ENCODE measurements at regions not wholly inside any gene's neighbourhood (a gene's known extent, or its start where the extent isn't known, plus 50 kb on each side); places are given as distances from the start of the nearest gene placed in this dataset.
"Not testable (repeated sequence)": the region's sequence is repeated elsewhere in the genome, so short reads cannot be mapped to it uniquely, and the experiment has no call there.

- peak; percentile 8 for DNase-seq
Observed at GRCh38 chr18:77373730-77374445, 124.2 kb downstream of the GALR1 start.

GRCh38 chr18:77374446-77374805, 124.8 kb downstream of the GALR1 start:
- no peak for DNase-seq

- peak; percentile 58 for DNase-seq
Observed at GRCh38 chr18:77376043-77376732, 126.5 kb downstream of the GALR1 start.

GRCh38 chr18:77376733-77377094, 127.1 kb downstream of the GALR1 start:
- DNase-seq: no peak

GRCh38 chr18:77377813-77378212, 128.2 kb downstream of the GALR1 start:
- DNase-seq: no peak

- DNase-seq: no peak
Observed at GRCh38 chr18:77379976-77380509, 130.4 kb downstream of the GALR1 start.

GRCh38 chr18:77380695-77381094, 131.0 kb downstream of the GALR1 start:
- no peak for DNase-seq

- no peak for DNase-seq
Observed at GRCh38 chr18:77392321-77392720, 142.7 kb downstream of the GALR1 start.

GRCh38 chr18:77393519-77393918, 143.9 kb downstream of the GALR1 start:
- DNase-seq: no peak

- DNase-seq: no peak
Observed at GRCh38 chr18:77395953-77396352, 146.3 kb downstream of the GALR1 start.

GRCh38 chr18:77397056-77397455, 147.4 kb downstream of the GALR1 start:
- no peak for DNase-seq

GRCh38 chr18:77397617-77398016, 148.0 kb downstream of the GALR1 start:
- DNase-seq: no peak

- DNase-seq: no peak
Observed at GRCh38 chr18:77400561-77400960, 150.9 kb downstream of the GALR1 start.

- DNase-seq: no peak
Observed at GRCh38 chr18:77401173-77401572, 151.5 kb downstream of the GALR1 start.

- no peak for DNase-seq
Observed at GRCh38 chr18:77403969-77404535, 154.4 kb downstream of the GALR1 start.

GRCh38 chr18:77405096-77405495, 155.4 kb downstream of the GALR1 start:
- DNase-seq: no peak

GRCh38 chr18:77407733-77408132, 158.1 kb downstream of the GALR1 start:
- DNase-seq: no peak

GRCh38 chr18:77421546-77421945, 171.9 kb downstream of the GALR1 start:
- DNase-seq: not testable (repeated sequence)

- DNase-seq: no peak
Observed at GRCh38 chr18:77422974-77423867, 173.6 kb downstream of the GALR1 start.

- no peak for DNase-seq
Observed at GRCh38 chr18:77433076-77433475, 183.4 kb downstream of the GALR1 start.

GRCh38 chr18:77439888-77440287, 190.2 kb downstream of the GALR1 start:
- no peak for DNase-seq

GRCh38 chr18:77442393-77442792, 192.7 kb downstream of the GALR1 start:
- DNase-seq: no peak

- DNase-seq: no peak
Observed at GRCh38 chr18:77444385-77444784, 194.7 kb downstream of the GALR1 start.
